ENCODE measurements at regions not wholly inside any gene's neighbourhood (a gene's known extent, or its start where the extent isn't known, plus 50 kb on each side); places are given as distances from the start of the nearest gene placed in this dataset.

- no peaks in the 10 kb centered on the region for H3K9me3 Mint-ChIP-seq
- TF ChIP-seq CTCF (IDR thresholded peaks at IDR 0.05) = no peak
Measured at GRCh38 chr7:113199841-113200240, 81.5 kb upstream of the SMIM30 start.

GRCh38 chr7:113199136-113199535 lies 80.8 kb upstream of the SMIM30 start:
- H3K27ac Mint-ChIP-seq = no peak overlapping the region
- no peak overlapping the region for H3K4me3 Mint-ChIP-seq
- H3K4me1 Mint-ChIP-seq = no peaks in the 10 kb centered on the region
- H3K36me3 Mint-ChIP-seq (ENCODE audit: low read depth) = no peaks in the 10 kb centered on the region
- no peak for TF ChIP-seq CTCF (IDR thresholded peaks at IDR 0.05)
- no peaks in the 10 kb centered on the region for H3K27me3 Mint-ChIP-seq (ENCODE audit: low read depth, poor library complexity)
- no peaks in the 10 kb centered on the region for H3K9me3 Mint-ChIP-seq
- no peak for DNase-seq

More at GRCh38 chr7:113199841-113200240, 81.5 kb upstream of the SMIM30 start:
- H3K4me3 Mint-ChIP-seq = no peak overlapping the region
- H3K27ac Mint-ChIP-seq = no peak overlapping the region
- H3K4me1 Mint-ChIP-seq = no peaks in the 10 kb centered on the region
- DNase-seq = no peak
- H3K27me3 Mint-ChIP-seq (ENCODE audit: low read depth, poor library complexity) = no peaks in the 10 kb centered on the region
- H3K36me3 Mint-ChIP-seq (ENCODE audit: low read depth) = no peaks in the 10 kb centered on the region

- H3K4me1 Mint-ChIP-seq = no peaks in the 10 kb centered on the region
- H3K27ac Mint-ChIP-seq = no peak overlapping the region
- no peaks in the 10 kb centered on the region for H3K9me3 Mint-ChIP-seq
- no peak for TF ChIP-seq CTCF (IDR thresholded peaks at IDR 0.05)
- H3K27me3 Mint-ChIP-seq (ENCODE audit: low read depth, poor library complexity) = no peaks in the 10 kb centered on the region
- no peak for DNase-seq
- no peak overlapping the region for H3K4me3 Mint-ChIP-seq
- no peaks in the 10 kb centered on the region for H3K36me3 Mint-ChIP-seq (ENCODE audit: low read depth)
Measured at GRCh38 chr7:113198226-113198625, 79.9 kb upstream of the SMIM30 start.

- Mint-ChIP-seq H3K27ac (no peak overlapping the region), H3K36me3 (ENCODE audit: low read depth) (no peaks in the 10 kb centered on the region), H3K9me3 (no peaks in the 10 kb centered on the region), H3K4me3 (no peak overlapping the region), H3K27me3 (ENCODE audit: low read depth, poor library complexity) (no peaks in the 10 kb centered on the region), H3K4me1 (no peaks in the 10 kb centered on the region)
- DNase-seq = no peak
- TF ChIP-seq CTCF (IDR thresholded peaks at IDR 0.05) = no peak
Measured at GRCh38 chr7:113197274-113197673, 78.9 kb upstream of the SMIM30 start.

GRCh38 chr7:113188396-113188795 lies 70.0 kb upstream of the SMIM30 start:
- no peaks in the 10 kb centered on the region for H3K9me3 Mint-ChIP-seq
- H3K4me3 Mint-ChIP-seq = no peak overlapping the region
- H3K27ac Mint-ChIP-seq = no peak overlapping the region
- H3K27me3 Mint-ChIP-seq (ENCODE audit: low read depth, poor library complexity) = no peaks in the 10 kb centered on the region
- no peak for TF ChIP-seq CTCF (IDR thresholded peaks at IDR 0.05)
- no peaks in the 10 kb centered on the region for H3K36me3 Mint-ChIP-seq (ENCODE audit: low read depth)
- no peak for DNase-seq
- no peaks in the 10 kb centered on the region for H3K4me1 Mint-ChIP-seq

GRCh38 chr7:113179313-113179712 lies 61.0 kb upstream of the SMIM30 start:
- H3K27ac Mint-ChIP-seq = no peak overlapping the region
- H3K36me3 Mint-ChIP-seq (ENCODE audit: low read depth) = no peaks in the 10 kb centered on the region
- H3K9me3 Mint-ChIP-seq = peaks cover 8% of the 10 kb centered on the region
- no peaks in the 10 kb centered on the region for H3K4me1 Mint-ChIP-seq
- H3K4me3 Mint-ChIP-seq = no peak overlapping the region
- no peak for TF ChIP-seq CTCF (IDR thresholded peaks at IDR 0.05)
- no peaks in the 10 kb centered on the region for H3K27me3 Mint-ChIP-seq (ENCODE audit: low read depth, poor library complexity)
- no peak for DNase-seq

Measured in nephron progenitor cell (in vitro differentiated cells).